ENCODE measurements at regions not wholly inside any gene's neighbourhood (a gene's known extent, or its start where the extent isn't known, plus 50 kb on each side); places are given as distances from the start of the nearest gene placed in this dataset.

GRCh38 chr16:86994651-86995171 lies 322.5 kb downstream of the C16orf95 start:
- peaks cover 7% of the 10 kb centered on the region for H3K4me1 Mint-ChIP-seq (ENCODE audit: low read depth)
- H3K27ac Mint-ChIP-seq, result no peak overlapping the region
- H3K9me3 Mint-ChIP-seq (ENCODE audit: low read depth), result no peaks in the 10 kb centered on the region
- peaks cover 27% of the 10 kb centered on the region for H3K27me3 Mint-ChIP-seq
- no peak overlapping the region for H3K4me3 Mint-ChIP-seq
- H3K36me3 Mint-ChIP-seq, result no peaks in the 10 kb centered on the region

GRCh38 chr16:86995456-86995855 lies 321.7 kb downstream of the C16orf95 start:
- Mint-ChIP-seq H3K27ac (no peak overlapping the region), H3K4me1 (ENCODE audit: low read depth) (peaks cover 3% of the 10 kb centered on the region), H3K9me3 (ENCODE audit: low read depth) (no peaks in the 10 kb centered on the region), H3K36me3 (no peaks in the 10 kb centered on the region), H3K4me3 (no peak overlapping the region), H3K27me3 (peaks cover 24% of the 10 kb centered on the region)

- Mint-ChIP-seq H3K9me3 (ENCODE audit: low read depth) (no peaks in the 10 kb centered on the region), H3K4me3 (no peak overlapping the region), H3K27me3 (peaks cover 21% of the 10 kb centered on the region), H3K27ac (no peak overlapping the region), H3K4me1 (ENCODE audit: low read depth) (peaks cover under 1% of the 10 kb centered on the region), H3K36me3 (no peaks in the 10 kb centered on the region)
Measured at GRCh38 chr16:86996081-86996480, 321.1 kb downstream of the C16orf95 start.

GRCh38 chr16:86997058-86997457 lies 320.1 kb downstream of the C16orf95 start:
- Mint-ChIP-seq H3K4me3 (no peak overlapping the region), H3K36me3 (no peaks in the 10 kb centered on the region), H3K4me1 (ENCODE audit: low read depth) (no peaks in the 10 kb centered on the region), H3K27ac (no peak overlapping the region), H3K9me3 (ENCODE audit: low read depth) (no peaks in the 10 kb centered on the region), H3K27me3 (peaks cover 21% of the 10 kb centered on the region)

- Mint-ChIP-seq H3K4me1 (ENCODE audit: low read depth) (no peaks in the 10 kb centered on the region), H3K27me3 (peaks cover 12% of the 10 kb centered on the region), H3K4me3 (no peak overlapping the region), H3K27ac (no peak overlapping the region), H3K9me3 (ENCODE audit: low read depth) (no peaks in the 10 kb centered on the region), H3K36me3 (no peaks in the 10 kb centered on the region)
Measured at GRCh38 chr16:86998196-86999001, 318.8 kb downstream of the C16orf95 start.

GRCh38 chr16:87000001-87000400 lies 317.2 kb downstream of the C16orf95 start:
- no peaks in the 10 kb centered on the region for H3K4me1 Mint-ChIP-seq (ENCODE audit: low read depth)
- no peak overlapping the region for H3K4me3 Mint-ChIP-seq
- H3K27me3 Mint-ChIP-seq, result peaks cover 9% of the 10 kb centered on the region
- no peaks in the 10 kb centered on the region for H3K36me3 Mint-ChIP-seq
- H3K9me3 Mint-ChIP-seq (ENCODE audit: low read depth), result no peaks in the 10 kb centered on the region
- H3K27ac Mint-ChIP-seq, result no peak overlapping the region

- no peak overlapping the region for H3K27ac Mint-ChIP-seq
- H3K36me3 Mint-ChIP-seq, result no peaks in the 10 kb centered on the region
- no peaks in the 10 kb centered on the region for H3K4me1 Mint-ChIP-seq (ENCODE audit: low read depth)
- peaks cover 10% of the 10 kb centered on the region for H3K27me3 Mint-ChIP-seq
- H3K4me3 Mint-ChIP-seq, result no peak overlapping the region
- no peaks in the 10 kb centered on the region for H3K9me3 Mint-ChIP-seq (ENCODE audit: low read depth)
Measured at GRCh38 chr16:87002717-87003413, 314.3 kb downstream of the C16orf95 start.

- H3K27me3 Mint-ChIP-seq, result peaks cover 10% of the 10 kb centered on the region
- no peak overlapping the region for H3K27ac Mint-ChIP-seq
- no peaks in the 10 kb centered on the region for H3K4me1 Mint-ChIP-seq (ENCODE audit: low read depth)
- no peaks in the 10 kb centered on the region for H3K9me3 Mint-ChIP-seq (ENCODE audit: low read depth)
- no peak overlapping the region for H3K4me3 Mint-ChIP-seq
- H3K36me3 Mint-ChIP-seq, result no peaks in the 10 kb centered on the region
Measured at GRCh38 chr16:87003414-87003755, 313.8 kb downstream of the C16orf95 start.

GRCh38 chr16:87006021-87006420 lies 311.2 kb downstream of the C16orf95 start:
- H3K9me3 Mint-ChIP-seq (ENCODE audit: low read depth), result no peaks in the 10 kb centered on the region
- H3K4me3 Mint-ChIP-seq, result no peak overlapping the region
- H3K36me3 Mint-ChIP-seq, result no peaks in the 10 kb centered on the region
- no peaks in the 10 kb centered on the region for H3K4me1 Mint-ChIP-seq (ENCODE audit: low read depth)
- no peak overlapping the region for H3K27ac Mint-ChIP-seq
- peaks cover 3% of the 10 kb centered on the region for H3K27me3 Mint-ChIP-seq

GRCh38 chr16:87006789-87007745 lies 310.1 kb downstream of the C16orf95 start:
- Mint-ChIP-seq H3K27ac (no peak overlapping the region), H3K4me3 (no peak overlapping the region), H3K4me1 (ENCODE audit: low read depth) (no peaks in the 10 kb centered on the region), H3K27me3 (peaks cover 3% of the 10 kb centered on the region), H3K36me3 (no peaks in the 10 kb centered on the region), H3K9me3 (ENCODE audit: low read depth) (no peaks in the 10 kb centered on the region)

- no peak overlapping the region for H3K4me3 Mint-ChIP-seq
- H3K36me3 Mint-ChIP-seq, result no peaks in the 10 kb centered on the region
- H3K27ac Mint-ChIP-seq, result no peak overlapping the region
- H3K4me1 Mint-ChIP-seq (ENCODE audit: low read depth), result no peaks in the 10 kb centered on the region
- no peaks in the 10 kb centered on the region for H3K9me3 Mint-ChIP-seq (ENCODE audit: low read depth)
- peaks cover 3% of the 10 kb centered on the region for H3K27me3 Mint-ChIP-seq
Measured at GRCh38 chr16:87007907-87008306, 309.3 kb downstream of the C16orf95 start.

GRCh38 chr16:87008664-87009063 lies 308.5 kb downstream of the C16orf95 start:
- no peaks in the 10 kb centered on the region for H3K36me3 Mint-ChIP-seq
- H3K27me3 Mint-ChIP-seq, result peaks cover 3% of the 10 kb centered on the region
- H3K4me3 Mint-ChIP-seq, result no peak overlapping the region
- H3K9me3 Mint-ChIP-seq (ENCODE audit: low read depth), result no peaks in the 10 kb centered on the region
- no peak overlapping the region for H3K27ac Mint-ChIP-seq
- H3K4me1 Mint-ChIP-seq (ENCODE audit: low read depth), result no peaks in the 10 kb centered on the region

- H3K36me3 Mint-ChIP-seq, result no peaks in the 10 kb centered on the region
- no peaks in the 10 kb centered on the region for H3K4me1 Mint-ChIP-seq (ENCODE audit: low read depth)
- H3K9me3 Mint-ChIP-seq (ENCODE audit: low read depth), result no peaks in the 10 kb centered on the region
Measured at GRCh38 chr16:87012954-87013938, 303.9 kb downstream of the C16orf95 start.

GRCh38 chr16:87014112-87014511 lies 303.1 kb downstream of the C16orf95 start:
- no peak overlapping the region for H3K27ac Mint-ChIP-seq
- H3K4me1 Mint-ChIP-seq (ENCODE audit: low read depth), result no peaks in the 10 kb centered on the region
- H3K9me3 Mint-ChIP-seq (ENCODE audit: low read depth), result no peaks in the 10 kb centered on the region
- H3K36me3 Mint-ChIP-seq, result no peaks in the 10 kb centered on the region
- peaks cover 15% of the 10 kb centered on the region for H3K27me3 Mint-ChIP-seq
- H3K4me3 Mint-ChIP-seq, result no peak overlapping the region

More at GRCh38 chr16:87012954-87013938, 303.9 kb downstream of the C16orf95 start:
- peaks cover 12% of the 10 kb centered on the region for H3K27me3 Mint-ChIP-seq
- no peak overlapping the region for H3K27ac Mint-ChIP-seq
- H3K4me3 Mint-ChIP-seq, result no peak overlapping the region
